ENCODE measurements at regions not wholly inside any gene's neighbourhood (a gene's known extent, or its start where the extent isn't known, plus 50 kb on each side); places are given as distances from the start of the nearest gene placed in this dataset.

- Mint-ChIP-seq H3K9me3 (peaks cover 3 to 20% (median 7%) of the 10 kb centered on the region in 7 donors), H3K4me3 (no peak overlapping the region), H3K27me3 (peaks cover 0 to 22% (median 0%) of the 10 kb centered on the region in 3 donors), H3K4me1 (peaks cover 0 to 4% (median 0%) of the 10 kb centered on the region in 3 donors), H3K27ac (no peak overlapping the region), H3K36me3 (no peaks in the 10 kb centered on the region)
- DNase-seq (no peak), ATAC-seq (ENCODE audit: low read depth in 2 of 2) (no peak)
Observed at GRCh38 chr16:55257966-55258613, 65.9 kb upstream of the IRX6 start.

GRCh38 chr16:55261301-55261700 is 62.7 kb upstream of the IRX6 start:
- no peak for DNase-seq
- Mint-ChIP-seq H3K9me3 (peaks cover 0 to 6% (median under 1%) of the 10 kb centered on the region in 7 donors), H3K4me1 (peaks cover 0 to 4% (median 0%) of the 10 kb centered on the region in 3 donors), H3K27me3 (peaks cover 4 to 5% (median 4%) of the 10 kb centered on the region in 3 donors), H3K27ac (no peak overlapping the region), H3K36me3 (no peaks in the 10 kb centered on the region), H3K4me3 (no peak overlapping the region)
- ATAC-seq (ENCODE audit: low read depth in 2 of 2) = no peak

- H3K4me1 Mint-ChIP-seq = no peaks in the 10 kb centered on the region
- DNase-seq = no peak
- peaks cover 0 to 6% (median 2%) of the 10 kb centered on the region in 7 donors for H3K9me3 Mint-ChIP-seq
- H3K4me3 Mint-ChIP-seq = no peak overlapping the region
- peak overlapping the region in 1 of 6 donors; percentile 59 for H3K27ac Mint-ChIP-seq
- H3K36me3 Mint-ChIP-seq = no peaks in the 10 kb centered on the region
- no peak for ATAC-seq (ENCODE audit: low read depth in 2 of 2)
- peaks cover 0 to 5% (median 4%) of the 10 kb centered on the region in 3 donors for H3K27me3 Mint-ChIP-seq
Observed at GRCh38 chr16:55263271-55264250, 60.4 kb upstream of the IRX6 start.

GRCh38 chr16:55264949-55265348 is 59.1 kb upstream of the IRX6 start:
- H3K4me3 Mint-ChIP-seq = no peak overlapping the region
- H3K9me3 Mint-ChIP-seq = peaks cover 0 to 12% (median 5%) of the 10 kb centered on the region in 7 donors
- H3K4me1 Mint-ChIP-seq = no peaks in the 10 kb centered on the region
- DNase-seq = no peak
- H3K36me3 Mint-ChIP-seq = no peaks in the 10 kb centered on the region
- no peak overlapping the region for H3K27ac Mint-ChIP-seq
- no peak for ATAC-seq (ENCODE audit: low read depth in 2 of 2)
- peaks cover 4 to 16% (median 7%) of the 10 kb centered on the region in 3 donors for H3K27me3 Mint-ChIP-seq

GRCh38 chr16:55265926-55266325 is 58.1 kb upstream of the IRX6 start:
- Mint-ChIP-seq H3K9me3 (peaks cover 0 to 12% (median 5%) of the 10 kb centered on the region in 7 donors), H3K27ac (no peak overlapping the region), H3K27me3 (peaks cover 4 to 16% (median 7%) of the 10 kb centered on the region in 3 donors), H3K4me3 (no peak overlapping the region), H3K4me1 (no peaks in the 10 kb centered on the region), H3K36me3 (no peaks in the 10 kb centered on the region)
- no peak for ATAC-seq (ENCODE audit: low read depth in 2 of 2)
- no peak for DNase-seq

GRCh38 chr16:55271945-55272513 is 52.0 kb upstream of the IRX6 start:
- Mint-ChIP-seq H3K27ac (no peak overlapping the region), H3K9me3 (peaks cover 0 to 6% (median 2%) of the 10 kb centered on the region in 7 donors), H3K27me3 (peaks cover 0 to 11% (median 7%) of the 10 kb centered on the region in 3 donors), H3K36me3 (no peaks in the 10 kb centered on the region), H3K4me1 (no peaks in the 10 kb centered on the region), H3K4me3 (peak overlapping the region in 1 of 8 donors; percentile 38)
- ATAC-seq (ENCODE audit: low read depth in 2 of 2) = no peak
- DNase-seq = no peak

- Mint-ChIP-seq H3K4me3 (no peak overlapping the region), H3K4me1 (no peaks in the 10 kb centered on the region), H3K27me3 (peaks cover 0 to 11% (median 7%) of the 10 kb centered on the region in 3 donors), H3K27ac (no peak overlapping the region), H3K9me3 (peaks cover 0 to 6% (median 2%) of the 10 kb centered on the region in 7 donors), H3K36me3 (no peaks in the 10 kb centered on the region)
- DNase-seq (no peak), ATAC-seq (ENCODE audit: low read depth in 2 of 2) (no peak)
Observed at GRCh38 chr16:55272744-55273143, 51.3 kb upstream of the IRX6 start.

- Mint-ChIP-seq H3K4me3 (no peak overlapping the region), H3K27me3 (peaks cover 0 to 11% (median 7%) of the 10 kb centered on the region in 3 donors), H3K9me3 (peaks cover 0 to 6% (median 0%) of the 10 kb centered on the region in 7 donors), H3K27ac (peak overlapping the region in 1 of 6 donors; percentile 46), H3K36me3 (no peaks in the 10 kb centered on the region), H3K4me1 (no peaks in the 10 kb centered on the region)
- no peak for DNase-seq
- ATAC-seq (ENCODE audit: low read depth in 2 of 2) = no peak
Observed at GRCh38 chr16:55273356-55273755, 50.6 kb upstream of the IRX6 start.

GRCh38 chr16:55273959-55274358 is 50.0 kb upstream of the IRX6 start:
- H3K4me1 Mint-ChIP-seq = no peaks in the 10 kb centered on the region
- H3K36me3 Mint-ChIP-seq = no peaks in the 10 kb centered on the region
- peaks cover 0 to 10% (median 7%) of the 10 kb centered on the region in 3 donors for H3K27me3 Mint-ChIP-seq
- ATAC-seq (ENCODE audit: low read depth in 2 of 2) (no peak), DNase-seq (no peak)
- H3K27ac Mint-ChIP-seq = no peak overlapping the region
- H3K4me3 Mint-ChIP-seq = no peak overlapping the region
- peaks cover 0 to 7% (median 0%) of the 10 kb centered on the region in 7 donors for H3K9me3 Mint-ChIP-seq

All from naive B cell (primary cell).